SU-DHL-6 (cell line): ENCODE measurements at regions not wholly inside any gene's neighbourhood (a gene's known extent, or its start where the extent isn't known, plus 50 kb on each side); places are given as distances from the start of the nearest gene placed in this dataset.

ENCODE experiments used
- H2AFZ ChIP-seq: fragments of 200-600 bp; sonication (generic); 2 replicates; pipeline ENCODE4 v1.6.1; 2014; ENCODE audit warnings: low read depth, mild to moderate bottlenecking, moderate library complexity, mixed read lengths, antibody characterized with exemption, low read length; ENCODE audit not compliant: severe bottlenecking
- H3F3A ChIP-seq: fragments of 200-600 bp; shearing (Covaris generic); 2 replicates; pipeline ENCODE4 v1.6.0; 2016; ENCODE audit warnings: antibody characterized with exemption, mild to moderate bottlenecking; ENCODE audit not compliant: insufficient read depth
- H3K27ac ChIP-seq: fragments of 200-600 bp; sonication (generic); 2 replicates; pipeline ENCODE4 v1.5.1; 2016; ENCODE audit warnings: low read depth, mild to moderate bottlenecking, low read length, moderate library complexity, mixed read lengths
- H3K27me3 ChIP-seq: fragments of 200-600 bp; sonication (generic), shearing (Covaris generic); 2 replicates; pipeline ENCODE4 v1.6.0; 2014; ENCODE audit warnings: mild to moderate bottlenecking, low read length
- H3K36me3 ChIP-seq: fragments of 200-600 bp; sonication (generic); 2 replicates; pipeline ENCODE4 v1.6.1; 2014; ENCODE audit warnings: mild to moderate bottlenecking, low read length, mixed read lengths
- H3K4me2 ChIP-seq: fragments of 300-600, 200-600 bp; shearing (Covaris generic), sonication (generic); 2 replicates; pipeline ENCODE4 v1.6.0; 2014; ENCODE audit warnings: low read length, low read depth, mild to moderate bottlenecking; ENCODE audit not compliant: poor library complexity, severe bottlenecking
- H3K4me3 ChIP-seq: fragments of 200-600 bp; sonication (generic); 2 replicates; pipeline ENCODE4 v1.5.1; 2014; ENCODE audit warnings: antibody characterized with exemption, low read length, mild to moderate bottlenecking, mixed read lengths; ENCODE audit not compliant: insufficient read depth, poor library complexity, severe bottlenecking
- H3K79me2 ChIP-seq: fragments of 200-600 bp; sonication (generic); 2 replicates; pipeline ENCODE4 v1.6.1; 2014; ENCODE audit warnings: mild to moderate bottlenecking, low read length, moderate library complexity; ENCODE audit not compliant: insufficient read depth
- H3K9ac ChIP-seq: fragments of 200-600 bp; sonication (generic); 2 replicates; pipeline ENCODE4 v1.7.0; 2014; ENCODE audit warnings: mild to moderate bottlenecking, low read length
- H3K9me2 ChIP-seq: fragments of 200-600 bp; sonication (generic); replicated peaks from 2 replicates; pipeline ENCODE4 v1.6.1; 2014; ENCODE audit warnings: low read length; ENCODE audit not compliant: insufficient read depth
- H3K9me3 ChIP-seq: fragments of 200-600 bp; sonication (generic); 2 replicates; pipeline ENCODE4 v1.6.1; 2014; ENCODE audit warnings: low read length, mixed read lengths; ENCODE audit not compliant: insufficient read depth
- H4K20me1 ChIP-seq: fragments of 200-600 bp; sonication (generic); 2 replicates; pipeline ENCODE4 v1.6.1; 2014; ENCODE audit warnings: low read depth, mild to moderate bottlenecking, antibody characterized with exemption, low read length, moderate library complexity, mixed read lengths
- EZH2phosphoT487 ChIP-seq: fragments of 200-600 bp; sonication (generic), shearing (Covaris generic); conservative IDR thresholded peaks from 2 replicates; pipeline ENCODE4 v1.6.1; 2018; ENCODE audit warnings: mild to moderate bottlenecking, antibody characterized with exemption, low read length, moderate library complexity, mixed read lengths
- TF ChIP-seq, protein P1 (sequence below): fragments of 200-600 bp; sonication (generic); IDR thresholded peaks from one replicate; pipeline ENCODE4 v1.5.1; 2017; ENCODE audit warnings: antibody characterized with exemption, mild to moderate bottlenecking, low read length, moderate library complexity; ENCODE audit not compliant: insufficient read depth, poor library complexity, severe bottlenecking

DNA sequence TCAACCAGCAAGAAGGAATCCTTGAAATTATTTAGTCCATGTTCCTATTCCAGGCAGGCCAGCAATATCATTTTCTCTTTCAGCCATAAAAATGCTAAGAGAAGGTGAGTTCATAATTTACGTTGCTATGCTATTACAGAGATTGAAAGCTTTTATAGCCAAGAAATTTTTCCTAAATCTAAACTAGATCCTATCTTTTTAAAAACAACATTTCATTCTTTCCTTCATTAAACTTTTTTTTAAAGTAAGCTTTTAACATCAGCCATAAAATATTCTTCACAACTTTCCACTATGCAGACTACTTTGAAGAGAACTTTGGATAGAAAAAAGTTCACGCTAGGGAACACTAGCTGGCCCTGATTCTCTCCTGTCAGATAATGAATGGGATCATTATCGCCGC lies 159.8 kb downstream of the RPS12 start:
- H2AFZ ChIP-seq = no peak overlapping the region
- no peaks in the 10 kb centered on the region for H3K9me2 ChIP-seq
- H3F3A ChIP-seq = no peaks in the 10 kb centered on the region
- H3K4me2 ChIP-seq = no peak overlapping the region
- no peak overlapping the region for H3K9ac ChIP-seq
- H3K27ac ChIP-seq = no peak overlapping the region
- TF ChIP-seq, protein P1, sequence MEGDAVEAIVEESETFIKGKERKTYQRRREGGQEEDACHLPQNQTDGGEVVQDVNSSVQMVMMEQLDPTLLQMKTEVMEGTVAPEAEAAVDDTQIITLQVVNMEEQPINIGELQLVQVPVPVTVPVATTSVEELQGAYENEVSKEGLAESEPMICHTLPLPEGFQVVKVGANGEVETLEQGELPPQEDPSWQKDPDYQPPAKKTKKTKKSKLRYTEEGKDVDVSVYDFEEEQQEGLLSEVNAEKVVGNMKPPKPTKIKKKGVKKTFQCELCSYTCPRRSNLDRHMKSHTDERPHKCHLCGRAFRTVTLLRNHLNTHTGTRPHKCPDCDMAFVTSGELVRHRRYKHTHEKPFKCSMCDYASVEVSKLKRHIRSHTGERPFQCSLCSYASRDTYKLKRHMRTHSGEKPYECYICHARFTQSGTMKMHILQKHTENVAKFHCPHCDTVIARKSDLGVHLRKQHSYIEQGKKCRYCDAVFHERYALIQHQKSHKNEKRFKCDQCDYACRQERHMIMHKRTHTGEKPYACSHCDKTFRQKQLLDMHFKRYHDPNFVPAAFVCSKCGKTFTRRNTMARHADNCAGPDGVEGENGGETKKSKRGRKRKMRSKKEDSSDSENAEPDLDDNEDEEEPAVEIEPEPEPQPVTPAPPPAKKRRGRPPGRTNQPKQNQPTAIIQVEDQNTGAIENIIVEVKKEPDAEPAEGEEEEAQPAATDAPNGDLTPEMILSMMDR = no peak
- no peak for TF ChIP-seq EZH2phosphoT487
- H3K27me3 ChIP-seq = no peaks in the 10 kb centered on the region
- no peaks in the 10 kb centered on the region for H3K79me2 ChIP-seq
- H3K4me3 ChIP-seq = no peak overlapping the region
- H3K9me3 ChIP-seq = no peaks in the 10 kb centered on the region
- no peaks in the 10 kb centered on the region for H4K20me1 ChIP-seq
- H3K36me3 ChIP-seq = no peaks in the 10 kb centered on the region

DNA sequence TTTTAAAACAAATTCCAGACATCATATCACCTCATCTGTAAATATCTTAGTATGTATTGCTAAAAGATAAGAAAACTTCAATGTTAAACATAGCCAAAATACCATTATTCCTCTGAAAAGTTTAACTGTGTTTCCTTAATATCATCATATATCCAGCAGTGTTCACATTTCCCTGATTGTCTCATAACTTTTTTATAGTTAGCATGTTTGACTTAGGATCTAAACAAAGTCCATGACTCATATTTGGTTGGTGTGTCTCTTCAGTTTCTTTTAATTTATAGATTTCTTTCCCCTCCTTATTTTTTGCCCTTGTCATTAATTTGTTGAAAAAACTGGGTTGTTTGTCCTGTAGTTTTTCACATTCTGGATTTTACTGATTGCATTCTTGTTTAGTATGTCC lies 163.0 kb downstream of the RPS12 start:
- TF ChIP-seq, protein P1 = no peak
- no peak for TF ChIP-seq EZH2phosphoT487
- no peaks in the 10 kb centered on the region for H4K20me1 ChIP-seq
- no peaks in the 10 kb centered on the region for H3K27me3 ChIP-seq
- H2AFZ ChIP-seq = no peak overlapping the region
- no peaks in the 10 kb centered on the region for H3K79me2 ChIP-seq
- no peak overlapping the region for H3K9ac ChIP-seq
- no peaks in the 10 kb centered on the region for H3K36me3 ChIP-seq
- H3K9me2 ChIP-seq = no peaks in the 10 kb centered on the region
- no peak overlapping the region for H3K4me2 ChIP-seq
- H3K27ac ChIP-seq = no peak overlapping the region
- no peaks in the 10 kb centered on the region for H3F3A ChIP-seq
- H3K9me3 ChIP-seq = no peaks in the 10 kb centered on the region
- no peak overlapping the region for H3K4me3 ChIP-seq

DNA sequence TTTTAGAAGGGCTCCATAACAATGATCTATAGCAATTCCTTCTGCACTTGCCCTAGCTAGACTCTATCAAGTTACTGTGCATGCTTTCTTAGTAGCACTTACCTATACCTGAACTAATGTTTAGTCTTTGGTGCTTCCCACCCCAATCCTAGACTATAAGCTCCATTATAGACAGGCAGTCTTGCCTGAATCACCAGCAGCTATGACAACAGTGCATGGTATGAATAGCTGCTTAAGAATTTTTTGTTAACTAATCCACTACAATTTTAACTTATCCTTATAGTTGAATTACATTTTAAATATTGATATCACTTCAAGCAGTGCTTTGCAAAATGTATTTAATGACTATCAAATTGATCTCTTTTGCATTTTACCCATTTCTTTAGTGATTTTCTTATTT lies 164.3 kb downstream of the RPS12 start:
- H3K79me2 ChIP-seq = no peaks in the 10 kb centered on the region
- no peaks in the 10 kb centered on the region for H3K9me2 ChIP-seq
- H3K36me3 ChIP-seq = no peaks in the 10 kb centered on the region
- no peaks in the 10 kb centered on the region for H3F3A ChIP-seq
- H3K9me3 ChIP-seq = no peaks in the 10 kb centered on the region
- H3K4me2 ChIP-seq = no peak overlapping the region
- no peaks in the 10 kb centered on the region for H4K20me1 ChIP-seq
- H3K27ac ChIP-seq = no peak overlapping the region
- no peak overlapping the region for H3K9ac ChIP-seq
- no peak overlapping the region for H3K4me3 ChIP-seq
- no peak for TF ChIP-seq EZH2phosphoT487
- TF ChIP-seq, protein P1 = no peak
- no peak overlapping the region for H2AFZ ChIP-seq
- no peaks in the 10 kb centered on the region for H3K27me3 ChIP-seq

DNA sequence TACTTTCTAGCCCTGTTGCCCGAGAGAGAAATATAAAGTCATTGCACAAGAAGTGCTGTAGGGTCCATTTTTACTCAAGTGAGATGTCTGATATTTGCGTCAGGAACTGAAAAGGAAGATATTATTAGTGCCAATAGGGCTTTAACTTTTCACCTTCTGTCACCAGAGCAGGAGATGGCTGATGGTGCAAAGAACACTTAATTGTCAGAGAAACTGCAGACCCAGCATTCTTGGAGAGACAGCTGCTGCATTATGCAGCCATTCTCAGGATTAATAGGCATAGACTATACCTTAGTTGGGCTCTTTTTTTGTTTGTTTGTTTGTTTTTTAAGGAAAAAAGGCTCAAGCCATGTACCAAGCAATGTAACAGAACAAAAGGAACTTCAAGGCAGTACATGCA lies 179.4 kb downstream of the RPS12 start:
- Histone ChIP-seq H3K9me3 (no peaks in the 10 kb centered on the region), H3K36me3 (no peaks in the 10 kb centered on the region), H3K9ac (no peak overlapping the region), H3F3A (no peaks in the 10 kb centered on the region), H3K4me2 (no peak overlapping the region), H2AFZ (no peak overlapping the region), H3K27me3 (no peaks in the 10 kb centered on the region), H3K79me2 (no peaks in the 10 kb centered on the region), H3K9me2 (no peaks in the 10 kb centered on the region), H3K4me3 (no peak overlapping the region), H4K20me1 (no peaks in the 10 kb centered on the region), H3K27ac (no peak overlapping the region)
- TF ChIP-seq, protein P1 = no peak
- no peak for TF ChIP-seq EZH2phosphoT487
